Neural cell (in vitro differentiated cells): ENCODE measurements at regions not wholly inside any gene's neighbourhood (a gene's known extent, or its start where the extent isn't known, plus 50 kb on each side); places are given as distances from the start of the nearest gene placed in this dataset.

Experiments used
- H2AFZ ChIP-seq: fragments of 200-600, 300-800 bp; sonication (generic), shearing (Covaris generic); 2 replicates; pipeline ENCODE4 v1.6.0; 2014; ENCODE audit warnings: low read depth, mild to moderate bottlenecking, antibody characterized with exemption, low read length, moderate library complexity
- H3F3A ChIP-seq: fragments of 200-600 bp; shearing (Covaris generic); 2 replicates; pipeline ENCODE4 v1.6.1; 2016; ENCODE audit warnings: mild to moderate bottlenecking, moderate library complexity, mixed read lengths, antibody characterized with exemption, low read length; ENCODE audit not compliant: insufficient read depth, poor library complexity, severe bottlenecking
- H3K27ac ChIP-seq: fragments of 200-600, 300-800 bp; sonication (generic), shearing (Covaris generic); 2 replicates; pipeline ENCODE4 v1.5.1; 2014; ENCODE audit warnings: mild to moderate bottlenecking, low read length, moderate library complexity
- H3K27me3 ChIP-seq: fragments of 300-800, 200-600 bp; sonication (generic), shearing (Covaris generic); 2 replicates; pipeline ENCODE4 v1.6.0; 2014; ENCODE audit warnings: mild to moderate bottlenecking, low read depth, low read length, moderate library complexity; ENCODE audit not compliant: insufficient read depth
- H3K36me3 ChIP-seq: fragments of 300-800, 200-600 bp; sonication (generic), shearing (Covaris generic); 2 replicates; pipeline ENCODE4 v1.5.1; 2014; ENCODE audit warnings: mild to moderate bottlenecking, antibody characterized with exemption, low read length, moderate library complexity; ENCODE audit not compliant: insufficient read depth
- H3K4me2 ChIP-seq: fragments of 300-800, 200-600 bp; sonication (generic), shearing (Covaris generic); 2 replicates; pipeline ENCODE4 v1.6.0; 2014; ENCODE audit warnings: mild to moderate bottlenecking, low read length
- H3K4me3 ChIP-seq: fragments of 300-800, 200-600 bp; sonication (generic), shearing (Covaris generic); 2 replicates; pipeline ENCODE4 v1.5.1; 2014; ENCODE audit warnings: mild to moderate bottlenecking, low read length, moderate library complexity
- H3K79me2 ChIP-seq: fragments of 200-600 bp; shearing (Covaris generic); replicated peaks from 2 replicates; pipeline ENCODE4 v1.6.0; 2014; ENCODE audit warnings: mild to moderate bottlenecking, low read length, moderate library complexity; ENCODE audit not compliant: insufficient read depth
- H3K9ac ChIP-seq: fragments of 300-800, 200-600 bp; sonication (generic), shearing (Covaris generic); 2 replicates; pipeline ENCODE4 v1.6.1; 2016; ENCODE audit warnings: mild to moderate bottlenecking, low read length, mixed read lengths
- H3K9me2 ChIP-seq: fragments of 200-600 bp; shearing (Covaris generic); 2 replicates; pipeline ENCODE4 v1.6.1; 2016; ENCODE audit warnings: mild to moderate bottlenecking, low read length, mixed read lengths; ENCODE audit not compliant: insufficient read depth
- H3K9me3 ChIP-seq: fragments of 200-600, 300-800 bp; sonication (generic), shearing (Covaris generic); 2 replicates; pipeline ENCODE4 v1.6.1; 2016; ENCODE audit warnings: mild to moderate bottlenecking, mixed run types, low read length, moderate library complexity, mixed read lengths
- H4K20me1 ChIP-seq: fragments of 200-600 bp; shearing (Covaris generic); 2 replicates; pipeline ENCODE4 v1.6.1; 2016; ENCODE audit warnings: mild to moderate bottlenecking, mixed run types; ENCODE audit not compliant: insufficient read depth
- CTCF ChIP-seq: fragments of 450-650 bp; IDR thresholded peaks from 2 replicates; pipeline ENCODE4 v1.5.1; 2014; ENCODE audit warnings: antibody characterized with exemption, mild to moderate bottlenecking, moderate library complexity; ENCODE audit not compliant: poor library complexity, severe bottlenecking
- EP300 ChIP-seq: fragments of 450-650 bp; conservative IDR thresholded peaks from 2 replicates; pipeline ENCODE4 v1.6.1; 2014; ENCODE audit warnings: antibody characterized with exemption, mild to moderate bottlenecking, moderate library complexity; ENCODE audit not compliant: poor library complexity, severe bottlenecking
- EZH2 ChIP-seq: fragments of 200-600, 300-800 bp; shearing (Covaris generic), sonication (generic); IDR thresholded peaks from 2 replicates; pipeline ENCODE4 v1.6.1; 2014; ENCODE audit warnings: antibody characterized with exemption, low read length, borderline replicate concordance, mild to moderate bottlenecking; ENCODE audit not compliant: insufficient read depth, poor library complexity, severe bottlenecking
- MXI1 ChIP-seq: fragments of 450-650 bp; conservative IDR thresholded peaks from 2 replicates; pipeline ENCODE4 v1.6.1; 2014; ENCODE audit warnings: antibody characterized with exemption, mild to moderate bottlenecking; ENCODE audit not compliant: poor library complexity, severe bottlenecking
- POLR2AphosphoS5 ChIP-seq: IDR thresholded peaks from 2 replicates; pipeline ENCODE4 v1.6.1; 2012
- RAD21 ChIP-seq: fragments of 450-650 bp; conservative IDR thresholded peaks from 2 replicates; pipeline ENCODE4 v1.6.1; 2014; ENCODE audit warnings: antibody characterized with exemption, mild to moderate bottlenecking, moderate library complexity
- SMC3 ChIP-seq: fragments of 450-650 bp; conservative IDR thresholded peaks from 2 replicates; pipeline ENCODE4 v1.6.1; 2014; ENCODE audit warnings: antibody characterized with exemption, mild to moderate bottlenecking, moderate library complexity; ENCODE audit not compliant: poor library complexity
- TAF1 ChIP-seq: IDR thresholded peaks from 2 replicates; pipeline ENCODE4 v1.6.1; 2012; ENCODE audit warnings: low read depth
- TF ChIP-seq, protein P1 (sequence below): IDR thresholded peaks from 2 replicates; pipeline ENCODE4 v1.6.1; 2012; ENCODE audit warnings: borderline replicate concordance

GRCh38 chr18:44589693-44590355 lies 90.9 kb upstream of the SETBP1 start:
- H3K79me2 ChIP-seq, result no peaks in the 10 kb centered on the region
- H3F3A ChIP-seq, result no peaks in the 10 kb centered on the region
- no peaks in the 10 kb centered on the region for H3K9me2 ChIP-seq
- H3K9me3 ChIP-seq, result no peaks in the 10 kb centered on the region
- H3K27me3 ChIP-seq, result no peaks in the 10 kb centered on the region
- no peak overlapping the region for H3K4me2 ChIP-seq
- TF ChIP-seq MXI1 (no peak), EP300 (no peak), SMC3 (no peak), TAF1 (no peak), CTCF (no peak), EZH2 (no peak), POLR2AphosphoS5 (no peak), RAD21 (no peak)
- TF ChIP-seq, protein P1, sequence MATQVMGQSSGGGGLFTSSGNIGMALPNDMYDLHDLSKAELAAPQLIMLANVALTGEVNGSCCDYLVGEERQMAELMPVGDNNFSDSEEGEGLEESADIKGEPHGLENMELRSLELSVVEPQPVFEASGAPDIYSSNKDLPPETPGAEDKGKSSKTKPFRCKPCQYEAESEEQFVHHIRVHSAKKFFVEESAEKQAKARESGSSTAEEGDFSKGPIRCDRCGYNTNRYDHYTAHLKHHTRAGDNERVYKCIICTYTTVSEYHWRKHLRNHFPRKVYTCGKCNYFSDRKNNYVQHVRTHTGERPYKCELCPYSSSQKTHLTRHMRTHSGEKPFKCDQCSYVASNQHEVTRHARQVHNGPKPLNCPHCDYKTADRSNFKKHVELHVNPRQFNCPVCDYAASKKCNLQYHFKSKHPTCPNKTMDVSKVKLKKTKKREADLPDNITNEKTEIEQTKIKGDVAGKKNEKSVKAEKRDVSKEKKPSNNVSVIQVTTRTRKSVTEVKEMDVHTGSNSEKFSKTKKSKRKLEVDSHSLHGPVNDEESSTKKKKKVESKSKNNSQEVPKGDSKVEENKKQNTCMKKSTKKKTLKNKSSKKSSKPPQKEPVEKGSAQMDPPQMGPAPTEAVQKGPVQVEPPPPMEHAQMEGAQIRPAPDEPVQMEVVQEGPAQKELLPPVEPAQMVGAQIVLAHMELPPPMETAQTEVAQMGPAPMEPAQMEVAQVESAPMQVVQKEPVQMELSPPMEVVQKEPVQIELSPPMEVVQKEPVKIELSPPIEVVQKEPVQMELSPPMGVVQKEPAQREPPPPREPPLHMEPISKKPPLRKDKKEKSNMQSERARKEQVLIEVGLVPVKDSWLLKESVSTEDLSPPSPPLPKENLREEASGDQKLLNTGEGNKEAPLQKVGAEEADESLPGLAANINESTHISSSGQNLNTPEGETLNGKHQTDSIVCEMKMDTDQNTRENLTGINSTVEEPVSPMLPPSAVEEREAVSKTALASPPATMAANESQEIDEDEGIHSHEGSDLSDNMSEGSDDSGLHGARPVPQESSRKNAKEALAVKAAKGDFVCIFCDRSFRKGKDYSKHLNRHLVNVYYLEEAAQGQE, result no peak
- no peaks in the 10 kb centered on the region for H4K20me1 ChIP-seq
- H3K27ac ChIP-seq, result no peak overlapping the region
- H3K36me3 ChIP-seq, result no peaks in the 10 kb centered on the region
- H3K4me3 ChIP-seq, result no peak overlapping the region
- H3K9ac ChIP-seq, result no peak overlapping the region
- H2AFZ ChIP-seq, result no peak overlapping the region

DNA sequence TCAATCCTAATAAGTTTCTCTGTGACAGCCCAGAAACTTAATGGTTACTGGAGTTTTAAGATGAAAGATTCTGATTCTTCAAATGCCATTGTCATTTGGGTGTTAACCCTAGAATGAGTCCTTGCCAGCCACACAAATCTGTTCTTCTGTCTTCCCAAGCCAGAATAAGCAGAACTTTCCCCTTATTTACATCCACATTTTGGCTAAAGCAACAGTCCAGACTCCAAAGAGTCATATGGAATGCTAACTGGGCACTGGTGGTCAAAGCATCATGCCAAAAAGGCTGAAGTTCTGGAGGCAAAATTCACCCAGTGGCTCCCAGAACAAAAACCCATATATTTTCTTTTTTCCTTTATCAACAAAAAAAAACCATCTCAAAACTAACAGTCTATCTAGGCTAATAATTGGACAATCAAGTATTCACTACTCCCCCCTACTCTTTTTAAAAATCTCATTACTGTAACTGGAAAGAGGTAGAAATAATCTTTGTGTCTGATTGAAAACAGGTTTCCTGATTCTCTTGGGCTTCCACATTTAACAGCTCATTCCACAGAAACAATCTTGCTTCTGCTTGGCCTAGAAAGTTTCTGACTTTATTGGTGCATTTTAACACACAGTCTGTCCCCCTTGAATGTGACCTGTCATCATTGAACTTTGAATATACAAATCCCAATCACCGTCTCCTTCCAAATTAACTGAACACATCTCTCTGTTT lies 89.6 kb upstream of the SETBP1 start:
- H3K9ac ChIP-seq, result no peak overlapping the region
- no peaks in the 10 kb centered on the region for H3K36me3 ChIP-seq
- no peak overlapping the region for H3K4me3 ChIP-seq
- H3K9me3 ChIP-seq, result no peaks in the 10 kb centered on the region
- TF ChIP-seq, protein P1, result no peak
- no peak for TF ChIP-seq TAF1
- TF ChIP-seq SMC3, result no peak
- no peak for TF ChIP-seq RAD21
- TF ChIP-seq EP300, result no peak
- TF ChIP-seq EZH2, result no peak
- H4K20me1 ChIP-seq, result no peaks in the 10 kb centered on the region
- no peak overlapping the region for H3K4me2 ChIP-seq
- no peak overlapping the region for H3K27ac ChIP-seq
- H3K27me3 ChIP-seq, result no peaks in the 10 kb centered on the region
- H3K9me2 ChIP-seq, result no peaks in the 10 kb centered on the region
- H3K79me2 ChIP-seq, result no peaks in the 10 kb centered on the region
- H3F3A ChIP-seq, result no peaks in the 10 kb centered on the region
- no peak overlapping the region for H2AFZ ChIP-seq
